ENCODE measurements at regions not wholly inside any gene's neighbourhood (a gene's known extent, or its start where the extent isn't known, plus 50 kb on each side); places are given as distances from the start of the nearest gene placed in this dataset.
A peak's percentile ranks its signal among the peaks of the same experiment; 100 is the strongest.
"Not testable (repeated sequence)": the region's sequence is repeated elsewhere in the genome, so short reads cannot be mapped to it uniquely, and the experiment has no call there.

DNA sequence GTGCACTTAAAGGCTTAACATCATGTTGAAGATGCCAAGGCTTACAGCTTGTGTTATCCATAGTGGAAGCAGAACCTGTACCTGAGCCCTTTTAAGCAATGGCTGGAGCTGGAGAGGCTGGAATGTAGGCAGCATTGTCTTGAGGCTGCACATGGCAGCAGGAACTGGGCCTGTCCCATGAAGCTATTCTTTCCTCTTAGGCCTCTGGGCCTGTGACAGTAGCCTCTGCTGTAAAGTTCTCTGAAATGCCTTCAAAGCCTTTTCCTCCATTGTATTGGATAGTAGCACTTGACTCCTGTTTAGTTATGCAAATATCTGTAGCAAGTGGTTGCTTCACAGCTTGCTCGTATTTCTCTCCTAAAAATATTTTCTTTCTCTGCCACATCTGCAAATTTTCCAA is 127.4 kb upstream of the ANO5 start:
- no peak for DNase-seq (ENCODE audit: low spot score)

DNA sequence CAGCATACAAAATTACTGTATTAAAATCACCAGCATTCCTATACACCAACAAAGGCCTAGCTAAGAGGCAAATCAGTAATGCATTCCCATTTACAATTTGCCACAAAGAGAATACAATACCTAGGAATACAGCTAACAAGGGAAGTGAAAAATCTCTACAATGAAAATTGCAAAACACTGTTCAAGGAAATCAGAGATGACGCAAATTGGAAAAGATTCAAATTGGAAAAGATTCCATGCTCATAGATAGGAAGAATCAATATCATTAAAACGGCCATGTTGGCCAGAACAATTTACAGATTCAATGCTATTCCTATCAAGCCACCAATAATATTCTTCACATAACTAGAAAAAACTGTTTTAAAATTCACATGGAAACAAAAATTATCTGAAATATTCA is 123.0 kb upstream of the ANO5 start:
- no peak for DNase-seq (ENCODE audit: low spot score)

DNA sequence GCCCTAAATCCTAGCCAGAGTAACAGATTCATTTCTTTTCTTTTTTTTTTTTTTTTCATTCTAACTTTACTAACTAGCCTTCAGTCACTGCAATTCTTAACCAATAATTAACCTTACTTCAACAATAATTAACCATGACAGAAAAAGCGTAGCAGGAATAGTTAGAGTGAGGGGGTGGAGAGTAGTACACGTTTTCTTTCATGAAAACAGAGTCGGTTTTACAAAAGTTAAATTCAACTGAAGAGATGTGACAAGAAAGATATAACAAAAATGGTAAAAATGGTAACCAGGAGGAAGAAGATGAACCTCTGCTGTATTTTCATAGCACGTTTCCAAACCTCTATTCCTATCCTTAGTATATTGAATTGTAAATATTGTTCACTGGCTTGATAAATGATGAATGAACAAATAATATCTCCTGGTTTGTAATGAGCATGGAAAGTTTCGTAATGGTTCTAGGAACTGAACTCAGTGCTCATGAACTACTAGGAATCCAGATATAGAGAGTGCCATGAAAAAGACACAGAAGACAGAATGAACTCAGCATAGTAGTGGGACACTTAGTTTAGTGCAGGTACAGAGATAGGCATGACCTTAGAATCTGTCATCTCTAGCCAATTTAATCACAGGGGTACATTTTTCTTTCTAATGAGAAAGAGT is 116.5 kb upstream of the ANO5 start:
- no peak for DNase-seq (ENCODE audit: low spot score)

DNA sequence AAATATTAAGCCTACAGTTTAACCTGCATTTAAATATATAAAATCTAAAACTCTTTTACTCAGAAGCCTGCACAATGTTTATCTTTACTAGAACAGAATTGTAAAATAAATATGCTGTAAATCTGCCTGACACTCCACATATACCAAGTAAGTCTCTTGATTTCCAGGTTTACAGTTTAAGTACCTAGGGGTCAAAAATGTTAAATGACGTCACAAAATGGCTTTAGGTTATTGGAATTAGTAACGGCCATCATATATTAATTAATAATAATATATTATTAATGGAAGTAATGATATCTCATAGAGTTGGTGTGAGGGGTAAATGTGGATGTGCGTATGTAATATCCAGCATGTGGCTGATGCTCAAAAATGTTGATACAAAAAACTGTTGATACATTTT is 114.8 kb upstream of the ANO5 start:
- no peak for DNase-seq (ENCODE audit: low spot score)

DNA sequence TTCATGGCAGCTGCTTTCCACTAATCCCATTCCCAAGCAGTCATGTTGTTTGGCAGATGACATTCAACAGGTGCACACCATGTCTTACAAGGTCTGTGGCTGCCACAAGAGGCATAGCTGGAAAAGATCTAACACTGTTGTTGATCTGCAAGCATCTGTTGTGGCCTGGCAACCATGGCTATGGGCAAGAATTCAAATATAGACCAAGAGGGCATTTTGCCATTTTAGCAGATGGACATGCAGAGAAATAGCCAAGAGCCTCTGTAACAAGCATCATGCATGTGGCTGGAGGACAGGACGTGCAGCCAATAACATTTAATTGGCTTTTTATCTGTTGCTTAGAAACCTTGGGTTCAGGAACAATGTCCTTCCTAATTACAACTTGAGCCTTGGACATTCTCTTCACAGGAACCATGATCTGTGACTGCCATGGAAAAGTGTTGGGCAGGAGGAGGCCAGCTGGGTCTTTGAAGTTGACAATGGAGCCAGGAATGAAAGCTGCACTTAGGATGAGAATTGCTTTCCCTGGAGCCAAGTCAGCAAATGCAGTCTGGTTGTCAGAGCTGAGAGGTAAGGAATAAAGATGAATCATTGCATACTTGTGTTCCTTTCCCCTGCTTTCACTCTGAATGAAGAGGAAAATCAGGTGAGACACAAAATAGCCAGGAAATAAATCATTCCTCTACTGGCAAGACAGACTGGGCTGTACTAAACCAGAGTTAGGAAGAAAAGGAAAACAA is 113.6 kb upstream of the ANO5 start:
- DNase-seq (ENCODE audit: low spot score): no peak

DNA sequence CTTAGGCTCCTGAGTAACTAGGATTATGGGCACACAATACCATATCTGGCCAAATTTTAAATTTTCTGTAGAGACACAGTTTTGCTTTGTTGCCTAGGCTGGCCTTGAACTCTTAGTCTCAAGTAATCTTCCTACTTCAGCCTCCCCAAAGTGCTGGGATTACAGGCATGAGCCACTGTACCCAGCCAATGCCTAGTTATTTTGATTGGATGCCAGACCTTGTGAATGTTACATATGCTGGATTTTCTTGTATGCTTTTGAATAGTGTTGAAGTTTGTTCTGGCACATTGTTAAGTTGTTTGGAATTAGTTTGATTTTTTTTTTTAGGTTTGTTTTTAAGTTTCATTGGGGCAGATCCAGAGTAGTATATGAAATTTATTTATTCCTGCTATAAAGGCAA is 110.7 kb upstream of the ANO5 start:
- no peak for DNase-seq (ENCODE audit: low spot score)

DNA sequence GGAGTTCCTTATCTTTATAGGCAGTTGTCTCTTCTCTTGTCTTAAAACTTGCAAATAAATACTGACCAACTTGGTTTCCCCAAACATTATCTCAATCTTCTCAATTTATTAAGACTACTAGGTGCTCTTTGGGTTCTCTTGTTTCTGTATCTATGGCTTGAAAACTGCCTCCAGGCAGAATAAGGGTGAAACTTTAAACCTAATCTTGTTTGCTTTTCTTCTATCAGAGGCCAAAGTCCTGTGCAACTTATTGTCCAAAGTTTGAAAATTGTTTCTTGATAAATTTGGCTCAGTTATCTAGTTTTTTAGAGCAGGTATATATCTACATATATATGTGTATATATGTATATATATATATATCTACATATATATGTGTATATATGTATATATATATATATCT is 110.1 kb upstream of the ANO5 start:
- DNase-seq (ENCODE audit: low spot score): no peak

DNA sequence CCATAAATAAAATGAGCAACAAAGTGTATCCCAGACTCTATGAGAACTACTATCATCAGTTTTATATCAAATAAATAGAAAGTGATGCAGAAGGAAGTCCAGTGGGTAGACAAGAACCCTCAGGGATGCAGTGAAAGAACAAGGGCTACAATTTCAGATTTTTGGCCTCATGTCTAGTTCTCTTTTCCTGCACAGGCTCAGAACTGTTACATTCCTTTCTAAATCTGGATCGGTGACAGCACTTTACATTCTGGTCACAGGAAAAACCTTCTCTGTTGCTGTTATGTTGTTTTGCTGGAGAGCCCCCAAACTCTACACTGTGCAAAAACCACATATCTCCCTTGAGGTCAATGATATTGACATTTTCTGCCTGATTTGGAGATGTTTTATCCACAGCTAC is 108.8 kb upstream of the ANO5 start:
- DNase-seq (ENCODE audit: low spot score): no peak

DNA sequence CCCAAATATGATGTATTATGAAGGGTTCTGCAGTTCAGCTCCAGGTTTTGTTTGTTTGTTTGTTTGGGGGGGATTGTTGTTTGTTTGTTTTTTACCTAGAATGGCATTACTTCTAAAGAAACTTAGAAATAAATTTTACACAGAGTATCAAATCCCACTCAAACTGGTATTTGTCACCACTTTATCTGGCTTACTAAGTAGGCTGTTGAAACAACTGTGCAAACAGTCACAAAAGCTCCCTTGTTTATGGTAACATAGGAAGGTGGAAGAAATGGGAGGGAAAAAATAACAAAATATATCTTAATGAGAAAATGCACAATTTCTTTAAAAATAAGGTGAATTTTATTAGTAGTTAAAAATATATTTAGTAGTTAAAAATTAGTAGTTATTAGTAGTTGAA is 108.3 kb upstream of the ANO5 start:
- no peak for DNase-seq (ENCODE audit: low spot score)

DNA sequence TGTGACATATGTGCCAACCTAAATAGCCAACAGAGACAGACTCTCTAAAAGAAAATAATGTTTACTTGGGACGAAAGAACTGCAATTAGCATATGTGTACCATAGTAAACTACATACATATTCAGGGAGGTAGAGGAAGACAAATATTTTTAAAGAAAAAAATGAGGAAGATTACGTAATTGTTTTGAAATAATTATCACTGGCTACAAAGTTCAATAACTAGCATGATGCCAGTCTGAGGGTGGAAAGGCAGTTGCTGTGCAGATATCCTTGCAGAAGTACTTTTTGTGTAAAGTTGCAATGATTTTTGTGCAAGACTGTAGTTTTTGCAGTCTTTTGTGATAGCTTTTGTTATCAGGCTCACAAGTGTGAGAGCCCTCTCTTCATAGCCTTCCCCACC is 103.3 kb upstream of the ANO5 start:
- DNase-seq (ENCODE audit: low spot score): no peak

DNA sequence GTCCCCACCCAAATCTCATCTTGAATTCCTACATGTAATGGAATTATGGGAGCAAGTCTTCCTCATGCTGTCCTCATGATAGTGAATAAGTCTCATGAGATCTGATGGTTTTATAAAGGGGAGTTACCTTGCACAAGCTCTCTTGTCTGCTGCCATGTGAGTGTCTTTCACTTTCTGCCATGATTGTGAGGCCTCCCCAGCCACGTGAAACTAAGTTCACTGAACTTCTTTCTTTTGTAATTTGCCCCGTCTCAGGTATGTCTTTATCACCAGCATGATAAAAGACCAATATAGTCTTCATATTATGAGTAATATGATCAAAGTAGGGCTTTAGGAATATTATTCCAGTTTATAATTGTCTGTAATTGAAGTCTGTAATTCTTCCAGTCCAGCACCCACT is 86.3 kb upstream of the ANO5 start:
- DNase-seq (ENCODE audit: low spot score): no peak

DNA sequence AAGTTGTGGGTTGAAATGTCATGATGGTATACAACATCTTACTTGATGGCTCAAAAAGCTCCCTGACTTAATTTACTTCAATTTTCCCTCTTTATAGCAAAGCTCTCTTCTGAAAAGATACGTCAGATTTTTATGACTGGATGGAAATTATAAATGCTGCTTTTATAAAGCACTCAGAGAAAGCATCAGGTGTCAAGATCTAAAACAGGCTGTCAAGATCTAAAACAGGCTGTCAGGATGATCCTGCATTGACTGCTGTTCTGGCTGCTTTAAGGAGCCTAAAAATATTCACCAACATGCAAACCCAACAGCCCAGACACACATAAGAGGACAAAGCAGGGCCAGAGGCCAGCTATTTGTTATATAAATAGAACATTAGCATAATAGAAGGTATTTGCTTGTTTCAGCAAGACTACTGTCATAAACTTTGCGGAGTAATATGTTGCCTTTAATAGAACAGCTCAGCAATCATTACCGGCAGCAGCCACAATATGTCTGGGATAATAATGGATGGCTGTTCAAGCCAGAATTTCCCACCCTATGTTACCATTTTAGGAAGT is 77.3 kb upstream of the ANO5 start:
- DNase-seq (ENCODE audit: low spot score): no peak

DNA sequence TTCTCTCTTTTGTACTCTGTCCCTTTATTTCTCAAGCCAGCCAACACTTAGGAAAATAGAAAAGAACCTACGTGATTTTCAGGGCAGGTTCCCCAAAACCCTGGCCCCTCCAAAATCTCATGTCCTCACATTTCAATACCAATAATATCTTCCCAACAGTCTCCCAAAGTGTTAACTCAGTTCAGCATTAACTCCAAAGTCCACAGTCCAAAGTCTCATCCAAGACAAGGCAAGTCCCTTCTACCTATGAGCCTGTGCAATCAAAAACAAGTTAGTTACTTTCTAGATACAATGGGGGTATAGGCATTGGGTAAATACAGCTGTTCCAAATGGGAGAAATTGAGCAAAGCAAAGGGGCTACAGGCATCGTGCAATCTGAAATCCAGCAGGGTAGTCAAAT is 64.9 kb upstream of the ANO5 start:
- not testable (repeated sequence) for DNase-seq (ENCODE audit: low spot score)

DNA sequence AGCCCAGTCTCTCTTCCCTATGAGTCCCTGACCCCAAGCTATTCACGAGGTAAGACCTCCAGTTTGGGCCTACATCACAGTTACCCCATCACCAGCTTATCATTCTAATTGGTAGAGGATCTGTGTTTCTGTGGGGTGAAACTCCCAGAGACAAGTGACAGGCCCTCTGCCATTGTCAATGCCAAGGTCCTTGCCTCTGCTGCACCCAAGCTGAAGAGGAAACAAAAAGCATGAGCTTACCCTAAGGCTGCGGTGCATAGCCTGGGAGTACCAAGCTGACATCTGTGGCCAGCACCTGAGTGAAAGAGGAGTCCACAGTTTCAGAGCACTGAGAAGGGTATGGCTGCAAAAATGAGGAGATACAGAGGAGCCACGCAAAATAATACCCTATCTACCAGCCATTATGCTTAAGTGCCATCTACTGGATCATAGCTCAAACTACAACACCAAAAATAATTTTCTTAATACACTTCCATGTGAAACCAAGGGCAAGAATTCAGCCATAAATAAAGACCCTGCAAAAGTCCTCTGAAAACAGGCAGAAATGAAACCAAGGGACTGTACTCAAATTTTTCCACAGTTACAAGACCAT is 62.3 kb upstream of the ANO5 start:
- DNase-seq (ENCODE audit: low spot score): peak; percentile 19

DNA sequence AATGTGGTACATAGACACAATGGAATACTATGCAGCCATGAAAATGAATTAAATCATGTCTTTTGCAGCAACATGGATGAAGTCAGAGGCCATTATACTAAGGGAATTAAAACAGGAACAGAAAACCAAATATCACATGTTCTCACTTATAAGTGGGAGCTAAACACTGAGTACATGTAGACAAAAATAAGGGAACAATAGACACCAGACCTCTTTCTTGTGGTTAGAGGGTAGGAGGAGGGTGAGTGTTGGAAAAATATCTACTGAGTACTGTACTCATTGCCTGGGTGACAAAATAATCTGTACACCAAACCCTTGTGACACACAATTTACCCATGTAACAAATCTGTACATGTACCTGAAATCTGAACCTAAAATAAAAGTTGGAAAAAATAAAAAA is 59.1 kb upstream of the ANO5 start:
- no peak for DNase-seq (ENCODE audit: low spot score)

DNA sequence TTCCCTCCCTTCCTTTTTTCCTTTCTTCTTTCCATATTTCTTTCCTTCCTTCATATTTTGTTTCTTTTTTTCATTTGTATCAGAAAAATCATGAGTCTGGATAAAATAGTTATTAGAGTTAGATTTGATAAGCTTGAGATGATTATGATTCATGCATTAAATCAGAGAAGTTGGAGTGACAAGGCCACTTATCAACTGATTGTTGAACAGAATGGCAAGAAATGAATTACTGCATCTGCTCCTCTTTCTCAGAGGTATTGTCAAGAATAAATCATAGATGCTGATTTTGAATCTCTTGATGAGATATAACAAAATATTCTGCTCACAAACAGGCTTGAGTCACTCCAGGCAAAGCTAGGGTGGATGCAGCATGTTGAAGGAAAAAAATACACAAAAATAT is 54.6 kb upstream of the ANO5 start:
- no peak for DNase-seq (ENCODE audit: low spot score)
